ENCODE measurements at regions not wholly inside any gene's neighbourhood (a gene's known extent, or its start where the extent isn't known, plus 50 kb on each side); places are given as distances from the start of the nearest gene placed in this dataset.

DNA sequence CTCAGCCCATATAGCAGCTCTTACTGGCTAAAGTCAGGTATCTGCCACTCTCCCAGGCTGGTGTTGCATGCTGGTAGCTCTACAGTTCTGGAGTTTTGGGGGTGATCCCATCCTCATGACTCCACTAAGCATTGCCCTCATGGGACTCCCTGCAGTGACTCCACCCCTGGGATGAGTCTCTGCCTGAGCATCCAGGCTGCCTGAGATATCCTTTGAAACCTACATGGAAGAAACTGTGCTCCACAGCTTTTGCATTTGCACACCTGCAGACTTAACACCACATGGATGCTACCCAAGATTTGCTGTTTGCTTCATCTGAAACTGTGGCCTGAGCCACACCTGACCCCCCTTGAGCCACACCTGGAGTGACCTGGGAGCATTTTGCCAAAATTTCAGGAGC is 226.4 kb downstream of the C1orf94 start:
- Mint-ChIP-seq H3K9me3 (ENCODE audit: unreplicated experiment) (peaks cover 28% of the 10 kb centered on the region), H3K36me3 (ENCODE audit: insufficient read depth, unreplicated experiment) (no peaks in the 10 kb centered on the region), H3K27me3 (ENCODE audit: insufficient read depth, unreplicated experiment) (no peaks in the 10 kb centered on the region), H3K27ac (ENCODE audit: low read depth, unreplicated experiment) (no peak overlapping the region), H3K4me3 (ENCODE audit: unreplicated experiment) (no peak overlapping the region), H3K4me1 (ENCODE audit: insufficient read depth, unreplicated experiment) (no peaks in the 10 kb centered on the region)
- no peak for DNase-seq (ENCODE audit: unreplicated experiment)
- BruUV-seq (replicated peaks): no TSS peak
- ChIA-PET CTCF (interaction anchor here (0.6 to 0.7 kb wide), 2 partner anchors 12 to 108 kb away, joined by 4 to 6 read pairs; no protein-coding TSS in a partner anchor), POLR2A (no interaction called here)
- TF ChIP-seq, protein P1, sequence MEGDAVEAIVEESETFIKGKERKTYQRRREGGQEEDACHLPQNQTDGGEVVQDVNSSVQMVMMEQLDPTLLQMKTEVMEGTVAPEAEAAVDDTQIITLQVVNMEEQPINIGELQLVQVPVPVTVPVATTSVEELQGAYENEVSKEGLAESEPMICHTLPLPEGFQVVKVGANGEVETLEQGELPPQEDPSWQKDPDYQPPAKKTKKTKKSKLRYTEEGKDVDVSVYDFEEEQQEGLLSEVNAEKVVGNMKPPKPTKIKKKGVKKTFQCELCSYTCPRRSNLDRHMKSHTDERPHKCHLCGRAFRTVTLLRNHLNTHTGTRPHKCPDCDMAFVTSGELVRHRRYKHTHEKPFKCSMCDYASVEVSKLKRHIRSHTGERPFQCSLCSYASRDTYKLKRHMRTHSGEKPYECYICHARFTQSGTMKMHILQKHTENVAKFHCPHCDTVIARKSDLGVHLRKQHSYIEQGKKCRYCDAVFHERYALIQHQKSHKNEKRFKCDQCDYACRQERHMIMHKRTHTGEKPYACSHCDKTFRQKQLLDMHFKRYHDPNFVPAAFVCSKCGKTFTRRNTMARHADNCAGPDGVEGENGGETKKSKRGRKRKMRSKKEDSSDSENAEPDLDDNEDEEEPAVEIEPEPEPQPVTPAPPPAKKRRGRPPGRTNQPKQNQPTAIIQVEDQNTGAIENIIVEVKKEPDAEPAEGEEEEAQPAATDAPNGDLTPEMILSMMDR (IDR thresholded peaks at IDR 0.05; ENCODE audit: unreplicated experiment): no peak
- intact Hi-C loops (cut with micrococcal nuclease): no loop called here

DNA sequence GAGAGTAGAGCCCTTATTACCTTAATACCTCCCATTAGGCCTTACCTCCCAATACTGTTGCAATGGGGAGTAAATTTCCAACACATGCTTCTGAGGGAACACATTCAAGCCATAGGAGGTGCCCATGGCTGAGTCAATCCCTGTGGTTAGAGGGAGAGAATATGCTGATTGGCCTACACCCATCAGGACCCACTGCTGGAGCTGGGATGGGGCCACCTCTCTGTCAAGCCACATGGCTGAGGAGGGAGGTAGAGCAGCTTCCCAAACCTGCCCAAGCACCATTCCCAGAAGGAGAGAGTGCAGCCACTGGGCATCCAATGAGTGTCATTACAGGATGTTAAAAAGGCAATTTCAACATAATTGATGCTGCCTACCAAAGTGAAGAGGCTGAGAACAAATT is 228.1 kb downstream of the C1orf94 start:
- no peaks in the 10 kb centered on the region for H3K36me3 Mint-ChIP-seq (ENCODE audit: insufficient read depth, unreplicated experiment)

DNA sequence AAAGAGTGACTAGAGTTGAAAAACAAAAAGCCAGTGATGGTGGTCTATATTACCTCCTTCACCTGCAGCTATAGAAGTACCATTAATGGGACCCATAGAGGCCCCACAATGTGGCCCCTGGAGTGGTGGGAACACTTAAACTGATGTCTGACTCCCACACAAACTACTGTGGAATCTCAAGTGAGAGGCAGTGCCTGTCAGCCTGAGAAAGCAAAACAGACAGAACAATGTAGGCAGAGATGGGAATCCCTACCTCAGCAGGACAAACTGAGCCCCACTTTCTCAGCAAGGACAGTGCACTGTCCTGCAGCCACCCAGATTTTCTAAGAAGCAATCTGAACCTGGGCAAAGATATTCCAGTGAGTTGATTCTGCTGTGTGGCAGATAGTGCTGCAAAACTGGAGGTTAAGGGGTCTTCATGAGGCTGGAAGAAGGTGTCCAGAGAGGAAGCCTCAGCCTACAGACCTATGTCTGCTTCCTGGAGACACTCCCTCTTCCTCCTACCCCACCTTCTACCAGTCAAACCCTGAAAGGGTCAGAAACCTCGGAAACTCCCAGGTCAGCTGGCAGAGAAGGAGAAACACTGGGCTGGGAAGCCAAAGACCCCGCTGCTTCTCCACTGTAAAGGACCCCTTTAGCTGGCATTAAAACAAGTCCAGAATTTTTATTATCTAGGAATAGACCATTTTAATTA is 228.7 kb downstream of the C1orf94 start:
- peaks cover 35% of the 10 kb centered on the region for H3K9me3 Mint-ChIP-seq (ENCODE audit: unreplicated experiment)
- H3K27me3 Mint-ChIP-seq (ENCODE audit: insufficient read depth, unreplicated experiment): no peaks in the 10 kb centered on the region
- POLR2A ChIA-PET: no interaction called here
- intact Hi-C loops (cut with micrococcal nuclease): no loop called here
- TF ChIP-seq, protein P1 (IDR thresholded peaks at IDR 0.05; ENCODE audit: unreplicated experiment): no peak
- no peak overlapping the region for H3K4me3 Mint-ChIP-seq (ENCODE audit: unreplicated experiment)
- no peaks in the 10 kb centered on the region for H3K4me1 Mint-ChIP-seq (ENCODE audit: insufficient read depth, unreplicated experiment)
- H3K27ac Mint-ChIP-seq (ENCODE audit: low read depth, unreplicated experiment): no peak overlapping the region
- DNase-seq (ENCODE audit: unreplicated experiment): no peak
- BruUV-seq (replicated peaks): no TSS peak
- no peaks in the 10 kb centered on the region for H3K36me3 Mint-ChIP-seq (ENCODE audit: insufficient read depth, unreplicated experiment)
- CTCF ChIA-PET: interaction anchor here (0.7 kb wide), 1 partner anchor 83 kb away, joined by 3 read pairs; no protein-coding TSS in a partner anchor

More for the DNA sequence above, 228.1 kb downstream of the C1orf94 start:
- Mint-ChIP-seq H3K9me3 (ENCODE audit: unreplicated experiment) (peaks cover 39% of the 10 kb centered on the region), H3K4me1 (ENCODE audit: insufficient read depth, unreplicated experiment) (no peaks in the 10 kb centered on the region), H3K27ac (ENCODE audit: low read depth, unreplicated experiment) (no peak overlapping the region), H3K4me3 (ENCODE audit: unreplicated experiment) (no peak overlapping the region), H3K27me3 (ENCODE audit: insufficient read depth, unreplicated experiment) (no peaks in the 10 kb centered on the region)
- CTCF ChIA-PET: interaction anchor here (0.7 kb wide), 1 partner anchor 84 kb away, joined by 3 read pairs; no protein-coding TSS in a partner anchor
- POLR2A ChIA-PET: no interaction called here
- intact Hi-C loops (cut with micrococcal nuclease): no loop called here
- no peak for DNase-seq (ENCODE audit: unreplicated experiment)
- BruUV-seq (replicated peaks): no TSS peak
- TF ChIP-seq, protein P1 (IDR thresholded peaks at IDR 0.05; ENCODE audit: unreplicated experiment): no peak

DNA sequence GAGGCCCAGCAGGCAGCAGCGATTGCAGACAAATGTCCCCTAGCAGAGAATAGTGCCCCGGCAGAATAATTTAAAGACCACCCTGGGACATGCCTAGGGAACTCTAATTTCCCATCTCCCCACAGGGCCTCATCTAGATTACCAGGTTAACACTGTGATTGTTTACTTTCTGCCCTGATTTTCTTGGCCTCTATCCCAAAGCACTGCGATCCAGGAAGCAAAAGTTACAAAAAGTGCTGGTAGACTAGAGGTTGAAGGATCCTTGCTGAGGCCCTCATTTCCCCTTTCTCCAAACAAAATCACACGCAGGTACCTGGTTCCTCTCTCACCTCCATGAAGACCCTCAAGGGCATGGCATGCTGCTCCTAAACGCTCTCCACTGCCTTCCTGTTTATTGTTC is 229.7 kb downstream of the C1orf94 start:
- H3K4me3 Mint-ChIP-seq (ENCODE audit: unreplicated experiment): no peak overlapping the region
- no peaks in the 10 kb centered on the region for H3K4me1 Mint-ChIP-seq (ENCODE audit: insufficient read depth, unreplicated experiment)
- H3K9me3 Mint-ChIP-seq (ENCODE audit: unreplicated experiment): peaks cover 32% of the 10 kb centered on the region
- ChIA-PET CTCF (no interaction called here), POLR2A (no interaction called here)
- TF ChIP-seq, protein P1 (IDR thresholded peaks at IDR 0.05; ENCODE audit: unreplicated experiment): no peak
- intact Hi-C loops (cut with micrococcal nuclease): no loop called here
- DNase-seq (ENCODE audit: unreplicated experiment): no peak
- H3K27ac Mint-ChIP-seq (ENCODE audit: low read depth, unreplicated experiment): no peak overlapping the region
- BruUV-seq (replicated peaks): no TSS peak
- no peaks in the 10 kb centered on the region for H3K27me3 Mint-ChIP-seq (ENCODE audit: insufficient read depth, unreplicated experiment)
- H3K36me3 Mint-ChIP-seq (ENCODE audit: insufficient read depth, unreplicated experiment): no peaks in the 10 kb centered on the region

Data from MCF 10A (cell line).